Stimulated activated CD4-positive, alpha-beta T cell treated with anti-CD3 and anti-CD28 coated beads, Interleukin-1b, Interleukin-23, amount 100 ng/mL, for 24 hours (primary cell): ENCODE measurements at regions not wholly inside any gene's neighbourhood (a gene's known extent, or its start where the extent isn't known, plus 50 kb on each side); places are given as distances from the start of the nearest gene placed in this dataset.
"Not testable (repeated sequence)": the region's sequence is repeated elsewhere in the genome, so short reads cannot be mapped to it uniquely, and the experiment has no call there.

Source experiments
- DNase-seq, 4 experiments: peaks; one replicate each; pipeline ENCODE4 v3.0.0-alpha.2; 2020; ENCODE audit warnings: low read depth in 4 of 4, low spot score in 1 of 4

DNA sequence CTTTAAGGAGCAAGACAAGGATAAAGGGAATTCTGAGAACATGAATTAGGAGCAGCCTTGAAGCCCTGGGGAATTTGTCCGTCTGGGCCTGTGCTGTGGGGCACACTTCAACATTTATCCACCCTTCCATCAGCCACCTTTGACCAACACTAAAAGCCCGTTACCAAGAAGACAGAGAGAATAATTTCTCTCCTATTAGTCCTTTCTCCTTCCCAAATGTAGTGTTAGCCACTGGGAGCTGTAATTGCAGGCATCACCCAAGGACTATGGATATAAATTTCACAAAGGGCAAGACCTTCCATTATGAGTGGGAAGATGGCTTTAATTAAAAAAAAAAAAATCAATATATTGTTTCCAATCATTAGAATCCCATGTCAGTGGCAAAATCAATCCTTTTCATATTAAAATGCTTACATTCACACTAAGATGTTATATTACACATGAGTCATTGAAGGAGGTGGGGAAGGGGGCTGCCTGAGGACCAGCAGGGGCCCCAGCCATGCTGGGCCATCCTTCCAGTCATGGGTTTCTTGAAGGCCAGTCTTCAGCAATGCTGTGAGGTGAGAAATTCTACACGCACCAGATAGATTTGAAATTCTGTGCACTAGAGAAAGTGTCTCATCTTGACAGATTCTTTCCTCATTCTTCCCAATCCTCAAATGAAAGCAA is 292.5 kb upstream of the NRP1 start:
- DNase-seq: no peak

DNA sequence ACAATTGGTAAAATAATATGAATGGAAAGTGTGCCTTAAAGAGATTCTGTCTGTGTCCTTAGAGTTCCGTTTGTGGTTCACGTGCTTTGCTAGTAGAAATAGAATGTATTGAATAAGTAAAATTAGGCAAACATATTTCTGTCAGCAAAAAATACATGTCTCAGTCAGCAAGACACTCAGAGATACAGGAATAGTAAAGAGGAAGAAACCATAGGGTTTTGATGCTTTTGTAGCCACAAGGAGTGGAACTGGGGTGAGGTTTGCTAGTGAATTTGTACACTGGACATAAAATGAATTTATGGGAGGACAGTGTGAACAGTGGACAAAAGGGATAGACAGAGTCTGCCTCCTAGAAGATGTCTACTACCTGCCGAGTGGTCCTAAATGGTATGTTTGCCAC is 289.2 kb upstream of the NRP1 start:
- no peak for DNase-seq

DNA sequence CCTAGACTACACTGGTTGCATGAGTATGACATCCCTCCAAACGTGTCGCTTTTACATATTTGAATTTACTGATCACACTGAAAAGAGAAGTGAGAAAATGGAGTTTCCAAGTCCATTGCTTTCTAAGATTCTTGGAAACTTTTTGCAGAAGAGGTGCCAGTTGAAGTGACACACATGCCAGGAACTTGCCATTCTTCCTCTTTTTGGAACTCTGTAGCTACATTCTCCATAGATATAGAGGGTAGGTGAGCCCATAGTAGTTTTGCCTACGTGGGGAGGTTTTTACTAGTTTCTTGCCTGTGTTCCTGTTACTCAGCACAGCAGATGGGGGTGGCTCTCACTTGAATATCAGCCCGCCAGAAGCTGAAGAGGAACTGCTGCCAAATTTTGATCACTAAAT is 286.6 kb upstream of the NRP1 start:
- DNase-seq: no peak

DNA sequence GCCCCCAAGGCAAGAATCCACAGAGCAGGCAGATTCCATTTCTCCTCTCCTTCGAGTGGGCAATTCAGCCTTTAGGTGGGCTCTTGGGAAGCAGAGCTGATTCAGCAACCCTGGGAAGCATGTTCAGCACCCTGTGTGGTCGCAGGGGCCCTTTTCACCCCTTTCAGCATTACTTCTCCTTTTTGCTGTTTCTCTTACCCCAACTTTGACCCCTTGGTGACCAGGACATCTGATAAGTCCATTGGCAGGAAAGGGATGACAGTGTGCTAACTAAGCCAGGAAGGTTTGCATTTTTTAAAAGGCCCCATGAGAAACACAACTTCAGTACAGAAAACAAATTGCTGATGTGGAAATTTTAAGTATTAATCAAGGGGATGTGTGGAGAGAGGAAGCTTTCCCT is 283.7 kb upstream of the NRP1 start:
- DNase-seq: no peak

DNA sequence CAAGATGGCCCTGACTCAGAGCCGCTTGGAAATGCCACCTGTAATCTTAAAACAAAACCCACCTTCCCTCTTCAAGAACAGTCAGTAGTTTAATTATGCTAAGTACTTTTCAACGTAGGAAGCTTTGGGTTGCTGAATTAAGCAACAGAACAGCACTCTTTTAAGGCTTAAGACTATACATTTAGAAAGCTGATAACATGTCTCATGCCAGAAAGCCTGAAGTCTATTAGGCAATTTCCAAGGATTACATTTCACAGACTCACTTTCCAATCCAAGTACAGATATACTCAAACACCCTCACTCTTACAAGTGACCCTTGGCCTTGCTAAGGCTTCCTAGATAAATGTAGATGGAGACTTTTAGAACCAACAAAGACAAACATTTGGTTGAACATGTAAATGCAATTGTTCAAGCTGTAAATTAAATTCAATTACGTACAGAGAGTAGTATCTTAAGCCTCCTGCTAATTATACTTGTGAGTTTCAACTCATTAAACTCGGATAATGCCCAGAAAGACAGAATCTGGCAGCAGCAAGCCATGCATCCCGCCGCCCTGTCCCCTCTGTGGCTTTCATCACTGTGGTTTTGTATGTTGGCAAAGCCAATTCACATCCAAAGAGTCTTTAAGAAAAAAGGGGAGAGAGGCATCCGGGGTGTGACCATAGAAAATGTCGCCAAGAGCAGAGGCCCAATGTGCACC is 283.1 kb upstream of the NRP1 start:
- DNase-seq: no peak

DNA sequence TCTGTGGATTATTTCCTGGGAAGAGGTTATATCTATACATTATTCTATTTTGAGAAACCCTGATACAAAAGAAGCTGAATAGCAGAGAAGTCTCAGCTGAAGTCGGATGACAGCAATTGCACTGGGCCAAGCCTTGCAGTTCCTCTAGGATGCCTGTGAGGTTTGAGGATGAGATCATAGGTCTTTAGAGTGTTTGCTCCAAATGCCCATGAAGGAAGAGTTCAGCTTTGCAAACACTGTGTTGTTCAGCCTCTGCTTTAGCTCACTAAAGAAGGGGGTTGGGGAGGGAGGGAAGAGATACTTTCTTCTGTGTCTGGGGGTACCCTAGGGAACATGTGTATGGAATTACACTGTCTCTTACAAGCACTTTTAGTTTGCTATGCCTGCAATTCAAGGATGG is 282.5 kb upstream of the NRP1 start:
- DNase-seq: no peak

DNA sequence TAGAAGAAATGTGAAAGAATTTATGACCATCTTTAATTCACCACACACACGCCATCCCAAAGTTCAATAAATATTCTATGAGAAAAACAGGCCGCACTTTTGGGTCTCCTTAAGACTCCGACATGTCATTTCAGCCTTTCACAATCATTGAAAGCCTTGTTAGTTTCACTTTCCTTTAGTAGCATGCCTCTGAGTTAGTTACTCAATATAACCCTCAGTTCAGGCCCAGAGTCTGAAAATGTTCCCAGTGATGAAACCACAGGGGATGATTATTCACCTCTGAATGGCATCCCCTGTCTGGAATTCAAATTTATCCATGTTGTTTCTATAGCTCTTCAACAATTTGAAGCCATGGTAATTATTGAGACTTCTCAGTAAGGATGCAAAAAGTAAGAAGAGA is 278.1 kb upstream of the NRP1 start:
- DNase-seq: no peak

DNA sequence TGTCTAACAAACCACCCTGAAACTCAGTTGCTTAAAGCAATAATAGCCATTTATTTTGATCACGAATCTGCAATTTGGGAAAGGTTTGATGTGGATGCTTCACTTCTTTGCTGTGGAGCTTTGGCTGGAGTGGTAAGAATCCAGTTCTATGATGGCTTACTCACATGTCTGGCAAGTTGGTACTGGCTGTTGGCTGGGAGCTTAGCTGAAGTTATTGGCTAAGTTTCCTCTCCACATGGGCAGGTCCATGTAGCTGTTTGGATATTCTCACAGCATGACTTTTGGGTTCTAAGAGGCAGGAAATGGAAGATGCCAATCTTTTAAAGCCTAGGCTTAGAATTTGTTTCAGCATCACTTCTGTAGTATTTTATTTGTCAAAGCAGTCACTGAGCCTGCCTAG is 277.6 kb upstream of the NRP1 start:
- DNase-seq: no peak

DNA sequence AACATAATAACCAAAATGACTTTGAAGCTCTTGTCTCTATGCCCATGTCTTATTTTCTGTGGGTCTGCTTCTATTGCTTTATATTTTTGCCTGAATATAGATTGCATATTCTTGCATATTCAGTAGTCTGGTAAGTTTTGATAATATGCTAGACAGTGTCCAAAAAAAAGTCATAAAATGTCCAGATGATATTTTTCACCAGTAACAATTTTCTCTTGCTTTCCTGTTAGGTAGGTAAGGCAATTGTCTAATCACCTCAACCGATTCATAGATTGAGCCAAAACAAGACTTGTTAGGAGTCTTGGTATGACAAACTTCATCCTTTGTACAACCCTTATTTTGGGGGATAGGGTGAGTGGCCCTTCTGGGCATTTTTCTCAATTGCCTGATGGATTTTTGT is 277.0 kb upstream of the NRP1 start:
- DNase-seq: no peak

DNA sequence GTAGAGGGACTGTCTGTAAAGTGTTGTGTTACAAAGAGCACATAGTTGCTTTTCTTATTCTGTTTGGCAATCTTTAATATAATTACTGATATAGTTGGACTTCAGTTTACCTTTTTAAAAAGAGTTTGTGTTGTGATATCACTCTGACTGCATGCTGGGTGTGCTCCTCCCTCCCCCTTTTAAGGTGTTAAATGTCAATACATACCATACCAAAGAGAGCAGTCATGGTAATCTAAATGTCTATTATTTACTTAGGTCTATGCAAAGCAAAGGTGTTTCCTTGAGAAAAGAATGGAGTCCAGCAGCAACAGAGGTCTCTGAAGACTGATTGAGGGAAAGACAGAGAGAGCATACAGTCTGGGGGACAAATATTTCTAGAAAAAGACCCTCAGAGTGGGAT is 275.1 kb upstream of the NRP1 start:
- no peak for DNase-seq

DNA sequence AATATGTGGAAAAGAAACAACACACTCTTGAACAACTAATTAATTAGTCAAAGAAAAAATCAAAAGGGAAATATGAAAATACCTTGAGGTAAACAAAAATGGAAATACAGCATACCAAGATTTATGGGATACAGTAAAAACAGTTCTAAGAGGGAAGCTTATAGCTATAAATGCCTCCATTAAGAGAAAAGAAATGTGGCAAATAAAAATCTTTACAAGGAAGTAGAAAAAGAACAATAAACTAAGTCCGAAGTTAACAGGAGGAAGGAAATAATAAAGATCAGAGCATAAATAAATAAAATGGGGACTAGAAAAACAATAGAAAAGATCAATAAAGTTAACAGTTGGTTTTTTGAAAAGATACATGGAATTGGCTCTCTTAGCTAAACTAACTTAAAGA is 267.8 kb upstream of the NRP1 start:
- DNase-seq: no peak

DNA sequence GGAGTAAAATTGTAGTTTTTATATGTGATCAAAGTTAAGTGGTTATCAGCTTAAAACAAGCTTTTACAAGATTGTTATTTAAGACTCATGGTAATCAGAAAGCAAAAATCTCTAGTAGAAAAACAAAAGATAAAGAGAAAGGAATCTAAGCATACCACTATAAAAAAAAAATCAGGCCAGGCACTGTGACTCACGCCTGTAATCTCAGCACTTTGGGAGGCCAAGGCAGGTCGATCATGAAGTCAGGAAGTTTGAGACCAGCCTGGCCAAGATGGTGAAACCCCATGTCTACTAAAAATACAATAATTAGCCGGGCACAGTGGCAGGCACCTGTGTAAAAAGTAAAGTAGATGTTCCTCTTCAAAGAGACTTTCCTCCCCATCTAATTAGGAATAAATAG is 265.9 kb upstream of the NRP1 start:
- DNase-seq: no peak

DNA sequence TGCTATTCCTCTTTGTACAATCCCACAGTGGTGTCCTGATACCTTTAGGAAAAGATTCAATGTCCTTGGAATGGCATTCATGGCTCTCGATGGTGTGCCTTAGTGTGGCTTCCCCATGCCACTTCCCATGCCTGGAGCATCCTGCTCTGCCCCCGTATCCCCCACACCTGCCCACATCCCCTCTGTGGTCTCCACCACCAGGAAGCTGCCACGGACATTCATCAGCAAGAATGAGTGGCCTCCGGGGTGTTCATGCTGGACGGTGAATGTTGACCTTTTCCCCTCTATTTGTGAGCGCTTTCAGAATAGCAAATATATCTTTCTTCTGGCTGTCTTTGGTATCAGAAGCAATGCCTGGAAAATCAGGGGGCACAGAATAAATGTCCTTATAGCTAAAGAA is 262.0 kb upstream of the NRP1 start:
- no peak for DNase-seq

DNA sequence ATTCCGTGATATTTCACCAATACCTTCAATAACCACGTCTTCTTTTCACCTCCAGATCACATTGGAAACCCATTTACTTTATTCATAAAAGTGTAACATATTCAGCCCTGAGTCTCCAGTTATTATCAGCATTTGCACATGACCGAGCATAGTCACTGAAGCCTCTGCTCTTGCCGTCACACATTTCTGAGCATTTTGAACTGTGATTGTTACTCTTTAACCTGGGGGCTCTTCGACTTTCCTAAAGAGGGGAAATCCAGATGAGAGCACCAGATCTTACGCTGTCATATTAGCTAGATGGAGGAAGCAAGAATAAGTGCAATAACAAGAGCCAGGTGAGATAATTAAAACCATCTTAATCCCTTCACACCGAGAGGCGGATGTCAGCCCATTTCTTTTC is 260.0 kb upstream of the NRP1 start:
- DNase-seq: no peak

DNA sequence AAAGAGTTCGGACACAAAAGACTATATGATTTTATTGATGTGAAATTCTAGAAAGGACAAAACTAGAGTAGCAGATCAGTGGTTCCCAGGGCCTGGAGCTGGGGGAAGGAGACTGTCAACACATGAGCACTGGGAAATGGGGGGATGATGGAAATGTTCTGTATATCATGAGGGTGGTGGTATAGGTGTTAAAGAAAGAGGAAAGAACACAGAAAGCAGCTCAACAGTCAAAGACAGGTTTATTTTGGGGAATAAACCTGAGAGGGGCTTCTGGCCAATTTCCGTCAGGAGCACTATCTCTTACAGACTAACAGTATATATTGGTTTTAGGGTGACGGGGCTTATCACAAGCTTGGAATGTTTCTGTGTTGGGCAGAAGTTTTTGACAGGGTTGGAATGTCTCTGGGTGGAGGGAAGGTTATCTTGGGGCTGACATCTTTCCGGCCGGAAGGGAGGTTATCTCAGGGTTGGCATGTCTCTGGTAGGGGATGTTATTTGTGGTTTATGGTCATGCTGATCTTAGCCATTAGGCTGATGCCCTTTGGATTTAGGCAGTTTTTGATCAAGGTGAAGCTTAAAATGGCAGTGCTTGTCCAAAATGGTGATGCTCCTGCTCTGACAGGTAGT is 254.6 kb upstream of the NRP1 start:
- no peak for DNase-seq

DNA sequence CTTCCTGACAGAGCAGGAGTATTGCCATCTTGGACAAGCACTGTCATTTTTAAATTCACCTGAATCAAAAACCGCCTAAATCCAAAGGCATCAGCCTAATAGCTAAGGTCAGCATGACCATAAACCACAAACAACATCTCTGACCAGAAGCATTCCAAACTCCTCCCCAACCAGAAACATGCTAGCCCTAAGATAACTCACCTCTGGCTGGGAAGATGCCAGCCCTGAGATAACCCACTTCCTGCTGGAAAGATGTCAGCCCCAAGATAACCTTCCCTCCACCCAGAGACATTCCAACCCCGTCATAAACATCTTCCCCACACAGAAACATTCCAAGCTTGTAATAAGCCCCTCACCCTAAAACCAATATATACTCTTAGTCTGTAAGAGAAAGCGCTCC is 250.1 kb upstream of the NRP1 start:
- not testable (repeated sequence) for DNase-seq

DNA sequence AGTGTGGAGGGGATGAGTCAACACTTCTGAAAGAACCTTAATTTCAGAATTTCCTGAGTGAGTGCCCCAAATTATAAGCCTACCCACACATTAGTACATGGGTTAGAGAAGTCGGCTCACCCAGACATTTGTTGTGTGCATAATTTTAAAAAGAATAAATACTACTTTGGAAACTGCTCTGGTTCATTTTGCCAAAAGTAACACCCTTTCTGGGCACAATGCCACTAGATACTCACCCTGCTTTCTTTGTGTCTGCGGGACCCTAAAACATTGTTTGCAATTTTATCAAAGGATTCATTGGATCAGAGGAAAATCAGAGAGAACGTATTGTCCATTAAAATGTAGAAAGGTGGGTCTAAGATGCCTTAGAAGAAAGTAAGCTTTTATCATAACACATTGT is 245.5 kb upstream of the NRP1 start:
- DNase-seq: no peak

DNA sequence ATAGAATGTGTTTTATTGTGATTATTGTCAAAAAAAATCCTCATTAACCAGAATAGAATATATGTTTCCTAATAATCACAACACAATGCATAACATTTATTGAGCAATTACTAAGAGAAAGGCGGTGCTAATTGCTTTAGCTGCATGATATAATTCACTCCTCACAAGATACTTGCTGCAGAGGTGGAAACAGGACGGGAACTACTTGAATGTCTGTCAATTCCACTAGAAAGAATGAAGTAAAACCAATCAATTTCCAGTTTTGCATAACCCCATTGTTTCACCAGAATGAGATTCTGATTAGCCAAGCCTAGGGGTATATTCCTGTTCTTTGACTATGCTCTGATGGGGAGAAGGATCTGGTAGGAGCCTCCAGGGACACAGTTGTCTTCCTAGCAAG is 239.1 kb upstream of the NRP1 start:
- DNase-seq: no peak

DNA sequence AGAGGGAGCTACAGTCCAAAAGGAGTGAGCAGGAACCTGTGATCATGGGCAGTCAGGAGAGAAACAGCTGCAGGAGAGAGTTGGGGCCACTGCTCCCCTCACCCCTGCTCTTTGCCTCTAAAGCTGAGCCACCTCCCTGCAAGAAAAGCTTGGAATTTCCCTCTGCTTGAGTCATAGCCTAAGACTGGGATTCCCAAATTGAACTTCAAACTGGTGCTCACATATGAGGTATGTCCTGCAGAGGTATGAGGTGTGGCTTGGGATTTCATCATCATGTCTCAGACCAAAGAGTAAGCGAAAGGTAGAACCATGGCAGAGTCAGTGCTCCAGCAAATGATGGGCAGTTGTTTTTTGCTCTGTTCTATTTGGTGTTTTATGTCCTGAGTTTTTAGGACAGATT is 237.1 kb upstream of the NRP1 start:
- DNase-seq: no peak

DNA sequence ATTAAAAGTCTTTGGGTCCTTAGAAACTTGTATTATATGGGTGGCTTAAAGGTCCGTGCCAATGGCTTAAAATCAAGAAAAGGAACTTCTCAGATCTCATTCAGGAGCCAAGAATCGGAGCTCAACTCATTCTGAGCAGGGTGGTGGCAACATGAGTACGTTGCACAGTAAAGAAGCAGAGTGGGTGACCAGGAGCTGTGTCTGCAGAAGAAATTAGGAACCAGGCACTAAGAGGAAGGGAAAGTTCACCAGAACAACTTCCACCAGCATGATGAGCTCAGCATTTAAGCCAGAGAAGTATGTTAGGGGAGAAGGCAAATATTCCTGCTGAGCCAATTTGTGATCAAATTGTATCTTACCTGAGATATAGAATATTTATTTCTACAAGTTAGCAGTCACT is 236.0 kb upstream of the NRP1 start:
- no peak for DNase-seq

DNA sequence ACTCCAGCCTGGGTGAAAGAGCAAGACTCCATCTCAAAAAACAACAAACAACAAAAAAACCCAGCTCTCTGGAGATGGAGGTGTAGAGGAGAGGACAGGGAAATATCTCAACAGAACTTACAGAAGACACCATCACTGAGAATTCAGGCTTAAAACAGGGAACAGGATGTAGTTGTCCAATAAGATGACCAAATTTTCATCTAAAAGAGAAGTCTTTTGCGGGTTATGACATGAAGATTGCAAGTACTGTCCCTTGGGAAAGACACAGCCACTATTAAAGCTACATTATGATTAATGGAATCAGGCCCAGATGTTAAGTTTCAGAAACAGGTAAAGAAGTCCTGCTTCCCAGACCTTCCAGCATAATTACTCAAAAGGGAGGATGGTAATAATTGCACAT is 235.2 kb upstream of the NRP1 start:
- DNase-seq: no peak

DNA sequence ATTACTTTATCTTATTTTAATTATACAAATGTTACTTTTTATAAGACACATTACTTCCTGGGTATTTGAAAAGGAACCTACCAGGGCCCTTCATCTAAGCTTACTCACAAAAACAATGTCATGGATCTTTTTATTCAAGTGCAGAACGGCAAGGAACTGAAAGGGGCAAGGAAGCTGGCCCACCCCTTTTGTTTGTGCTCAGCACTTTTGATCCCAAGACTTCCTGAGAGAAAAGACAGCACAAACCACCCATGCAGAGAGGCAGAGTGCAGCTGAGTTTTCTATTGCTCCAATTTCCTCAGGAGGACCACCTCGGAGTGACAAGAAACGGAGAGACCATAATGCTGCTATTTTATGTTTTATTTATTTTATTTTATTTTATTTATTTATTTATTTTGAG is 232.0 kb upstream of the NRP1 start:
- DNase-seq: no peak

DNA sequence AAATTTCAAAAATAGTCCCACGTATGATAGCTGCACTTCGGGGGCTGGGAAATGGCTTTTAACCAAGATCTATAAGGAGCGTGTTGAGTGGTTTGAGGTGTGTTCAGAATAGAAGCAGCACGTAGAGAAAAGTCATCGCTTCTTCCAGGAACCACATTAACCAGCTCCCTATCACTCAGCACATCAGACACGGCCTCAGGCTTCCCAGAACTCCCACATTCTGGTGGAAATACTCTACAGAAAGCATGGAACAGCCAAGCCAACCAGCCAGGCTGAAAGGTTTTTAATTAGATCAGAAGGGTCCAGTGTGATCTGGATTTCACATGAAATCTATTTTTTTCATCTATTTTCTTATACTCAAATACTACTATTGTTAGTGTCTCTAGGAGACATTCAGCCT is 231.5 kb upstream of the NRP1 start:
- DNase-seq: no peak
